Small intestine (tissue), 7 donors: ENCODE measurements at regions not wholly inside any gene's neighbourhood (a gene's known extent, or its start where the extent isn't known, plus 50 kb on each side); places are given as distances from the start of the nearest gene placed in this dataset.

Experiments used
- DNase-seq, 2 donors: peaks; one replicate each; pipeline versions ENCODE4 v3.0.0 to v3.0.0-alpha.2; 2013
- FAIRE-seq: peaks from 2 replicates; lab custom pipeline; 2012; peaks lifted over from hg19 to GRCh38; lab: Jason Lieb, UNC
- H3K27ac ChIP-seq, 3 donors: one replicate each; pipeline ENCODE4 v1.5.1; 2013; ENCODE audit warnings: low read length in 2 of 3, mild to moderate bottlenecking in 2 of 3, control low read depth in 1 of 3, inconsistent platforms in 1 of 3, low read depth in 1 of 3, moderate library complexity in 1 of 3
- H3K27me3 ChIP-seq, 3 donors: one replicate each; pipeline ENCODE4 v1.6.1; 2013; ENCODE audit warnings: low read length in 3 of 3, inconsistent platforms in 1 of 3; ENCODE audit not compliant: control insufficient read depth in 3 of 3, insufficient read depth in 3 of 3
- H3K36me3 ChIP-seq, 3 donors: one replicate each; pipeline ENCODE4 v1.6.1; 2013; ENCODE audit warnings: low read length in 3 of 3, inconsistent platforms in 1 of 3, low read depth in 1 of 3, mild to moderate bottlenecking in 1 of 3, moderate library complexity in 1 of 3; ENCODE audit not compliant: control insufficient read depth in 3 of 3, insufficient read depth in 2 of 3
- H3K4me1 ChIP-seq, 3 donors: one replicate each; pipeline ENCODE4 v1.6.1; 2013; ENCODE audit warnings: low read length in 2 of 3, inconsistent platforms in 1 of 3, low read depth in 1 of 3, mild to moderate bottlenecking in 1 of 3, moderate library complexity in 1 of 3; ENCODE audit not compliant: control insufficient read depth in 3 of 3, insufficient read depth in 2 of 3
- H3K4me3 ChIP-seq, 3 donors: one replicate each; pipeline ENCODE4 v1.5.1; 2013; ENCODE audit warnings: low read length in 3 of 3, control low read depth in 1 of 3, inconsistent platforms in 1 of 3, low read depth in 1 of 3, mild to moderate bottlenecking in 1 of 3, moderate library complexity in 1 of 3
- H3K9me3 ChIP-seq, 2 donors: one replicate each; pipeline ENCODE4 v1.6.1; 2013; ENCODE audit warnings: low read depth in 1 of 2, low read length in 1 of 2; ENCODE audit not compliant: control insufficient read depth in 2 of 2, insufficient read depth in 1 of 2
- WGBS, 3 donors: extraction: QIAGEN DNeasy Blood & Tissue Kit; methylation state at CpG; one replicate each; pipeline ENCODE4 v1.1.7; 2013; 5-methylcytosine and 5-hydroxymethylcytosine counted together
- donor health status: healthy with polysubstance abuse.
- donor health status: control.
- donor health status: control.
- donor health status: Bipolar disorder and iron deficiency.
- donor health status: healthy.

- Histone ChIP-seq H3K36me3 (peaks cover 0 to 31% (median 0%) of the 10 kb centered on the region in 3 donors), H3K4me3 (no peak overlapping the region), H3K27ac (no peak overlapping the region), H3K4me1 (no peaks in the 10 kb centered on the region), H3K27me3 (peaks cover 0 to 2% (median 0%) of the 10 kb centered on the region in 3 donors), H3K9me3 (no peaks in the 10 kb centered on the region)
- FAIRE-seq (no peak), DNase-seq (no peak)
- WGBS, 3 donors: 88 to 91% (median 89%) methylated on average over 19 of the region's 19 CpGs
Measured at GRCh38 chr16:85341972-85342695, 229.9 kb upstream of the CIBAR2 start.

- FAIRE-seq: no peak
- Histone ChIP-seq H3K4me3 (no peak overlapping the region), H3K36me3 (peaks cover 0 to 21% (median 0%) of the 10 kb centered on the region in 3 donors), H3K27me3 (peaks cover 0 to 2% (median 0%) of the 10 kb centered on the region in 3 donors), H3K9me3 (no peaks in the 10 kb centered on the region), H3K27ac (no peak overlapping the region), H3K4me1 (peaks cover 0 to 6% (median 0%) of the 10 kb centered on the region in 3 donors)
- WGBS, 3 donors: 71 to 82% (median 74%) methylated on average over 17 of the region's 17 CpGs
- no peak for DNase-seq
Measured at GRCh38 chr16:85344502-85345128, 232.3 kb upstream of the CIBAR2 start.

GRCh38 chr16:85345129-85345639 lies 232.9 kb upstream of the CIBAR2 start:
- peaks cover 0 to 25% (median 0%) of the 10 kb centered on the region in 3 donors for H3K36me3 ChIP-seq
- no peaks in the 10 kb centered on the region for H3K9me3 ChIP-seq
- no peak for DNase-seq
- H3K27me3 ChIP-seq: peaks cover 0 to 2% (median 0%) of the 10 kb centered on the region in 3 donors
- no peak overlapping the region for H3K4me3 ChIP-seq
- H3K4me1 ChIP-seq: peaks cover 0 to 6% (median 0%) of the 10 kb centered on the region in 3 donors
- 61 to 84% (median 66%) methylated on average over 7 of the region's 7 CpGs for whole genome bisulfite sequencing, 3 donors
- FAIRE-seq: no peak
- no peak overlapping the region for H3K27ac ChIP-seq

- Histone ChIP-seq H3K27me3 (peaks cover 0 to 2% (median 0%) of the 10 kb centered on the region in 3 donors), H3K36me3 (peaks cover 0 to 32% (median 0%) of the 10 kb centered on the region in 3 donors), H3K9me3 (no peaks in the 10 kb centered on the region), H3K27ac (no peak overlapping the region), H3K4me3 (no peak overlapping the region), H3K4me1 (peaks cover 0 to 6% (median 0%) of the 10 kb centered on the region in 3 donors)
- WGBS, 3 donors: 86 to 92% (median 87%) methylated on average over 11 to 12 of the region's 12 CpGs
- FAIRE-seq (no peak), DNase-seq (no peak)
Measured at GRCh38 chr16:85346404-85347212, 234.3 kb upstream of the CIBAR2 start.

- WGBS, 3 donors: 43 to 67% (median 44%) methylated on average over 11 of the region's 11 CpGs
- H3K36me3 ChIP-seq: peaks cover 0 to 32% (median 0%) of the 10 kb centered on the region in 3 donors
- no peaks in the 10 kb centered on the region for H3K9me3 ChIP-seq
- DNase-seq (peak in 1 of 2 donors; percentile 51), FAIRE-seq (no peak)
- no peak overlapping the region for H3K27ac ChIP-seq
- peaks cover 0 to 6% (median 0%) of the 10 kb centered on the region in 3 donors for H3K4me1 ChIP-seq
- peaks cover 0 to 2% (median 0%) of the 10 kb centered on the region in 3 donors for H3K27me3 ChIP-seq
- H3K4me3 ChIP-seq: no peak overlapping the region
Measured at GRCh38 chr16:85347213-85347591, 234.9 kb upstream of the CIBAR2 start.

- DNase-seq (no peak), FAIRE-seq (no peak)
- Histone ChIP-seq H3K36me3 (peaks cover 0 to 31% (median 0%) of the 10 kb centered on the region in 3 donors), H3K4me1 (peaks cover 0 to 6% (median 0%) of the 10 kb centered on the region in 3 donors), H3K27ac (no peak overlapping the region), H3K4me3 (no peak overlapping the region), H3K9me3 (peaks cover 0 to 7% of the 10 kb centered on the region in 2 donors), H3K27me3 (no peaks in the 10 kb centered on the region)
- 44 to 84% (median 58%) methylated on average over 12 of the region's 12 CpGs for WGBS, 3 donors
Measured at GRCh38 chr16:85348065-85348840, 236.0 kb upstream of the CIBAR2 start.

GRCh38 chr16:85348911-85349334 lies 236.7 kb upstream of the CIBAR2 start:
- Histone ChIP-seq H3K27me3 (no peaks in the 10 kb centered on the region), H3K9me3 (peaks cover 0 to 7% of the 10 kb centered on the region in 2 donors), H3K27ac (no peak overlapping the region), H3K36me3 (peaks cover 0 to 29% (median 0%) of the 10 kb centered on the region in 3 donors), H3K4me3 (no peak overlapping the region), H3K4me1 (peaks cover 0 to 13% (median 0%) of the 10 kb centered on the region in 3 donors)
- DNase-seq (peak in 1 of 2 donors; percentile 76), FAIRE-seq (no peak)
- WGBS, 3 donors: 28 to 68% (median 42%) methylated on average over 21 of the region's 21 CpGs
